SK-N-SH (cell line): ENCODE measurements at regions not wholly inside any gene's neighbourhood (a gene's known extent, or its start where the extent isn't known, plus 50 kb on each side); places are given as distances from the start of the nearest gene placed in this dataset.

Source experiments
- CTCF ChIA-PET: fragments of 300-600, 350-600 bp; formaldehyde crosslinking; extraction: SDS; loops from one replicate; lab custom pipeline; 2021; lab: Yijun Ruan, JAX
- POLR2A ChIA-PET: fragments of 350-600 bp; sonication (Branson Sonifier 250); formaldehyde crosslinking; extraction: SDS; loops from one replicate; lab custom pipeline; 2020; ENCODE audit warnings: antibody characterized with exemption, inconsistent platforms; lab: Yijun Ruan, JAX
- DNase-seq: peaks from one replicate; pipeline ENCODE4 v3.0.0; 2012
- H2AFZ ChIP-seq: fragments of 200-600 bp; sonication (generic); 2 replicates; pipeline ENCODE4 v1.8.1; 2016; ENCODE audit warnings: antibody characterized with exemption, mild to moderate bottlenecking, low read depth
- H3F3A ChIP-seq: fragments of 200-600 bp; sonication (generic); replicated peaks from 2 replicates; pipeline ENCODE3; 2016; ENCODE audit warnings: antibody characterized with exemption, mild to moderate bottlenecking; ENCODE audit not compliant: insufficient read depth
- H3K27ac ChIP-seq, 2 experiments: fragments of 200-500 bp in 1 of 2; fragments of 200-600 bp in 1 of 2; sonication (Bioruptor generic) in 1 of 2; sonication (generic), shearing (Covaris generic) in 1 of 2; 2 replicates each; pipeline versions ENCODE4 v1.5.1 to v1.6.1; 2014 to 2016; ENCODE audit warnings: low read depth in 2 of 2, inconsistent platforms in 1 of 2, low read length in 1 of 2, mild to moderate bottlenecking in 1 of 2, mixed read lengths in 1 of 2
- H3K27me3 ChIP-seq: fragments of 200-600 bp; sonication (generic), shearing (Covaris generic); 2 replicates; pipeline ENCODE4 v1.6.1; 2016; ENCODE audit warnings: mixed run types; ENCODE audit not compliant: insufficient read depth
- H3K36me3 ChIP-seq, 2 experiments: fragments of 200-500 bp in 1 of 2; fragments of 200-600 bp in 1 of 2; sonication (Bioruptor generic) in 1 of 2; sonication (generic) in 1 of 2; replicated peaks in 1 of 2; 2 replicates each; pipeline versions ENCODE3 to v1.5.1; 2014 to 2016; ENCODE audit warnings: low read length in 1 of 2, mild to moderate bottlenecking in 1 of 2; ENCODE audit not compliant: insufficient read depth in 2 of 2, control insufficient read depth in 1 of 2
- H3K4me1 ChIP-seq, 2 experiments: fragments of 200-500 bp in 1 of 2; fragments of 200-600 bp in 1 of 2; sonication (Bioruptor generic) in 1 of 2; sonication (generic), shearing (Covaris generic) in 1 of 2; 2 replicates each; pipeline versions ENCODE4 v1.5.1 to v1.6.1; 2014 to 2016; ENCODE audit warnings: low read depth in 1 of 2, low read length in 1 of 2, mixed run types in 1 of 2; ENCODE audit not compliant: insufficient read depth in 2 of 2, control insufficient read depth in 1 of 2
- H3K4me2 ChIP-seq: fragments of 200-600 bp; sonication (generic), shearing (Covaris generic); 2 replicates; pipeline ENCODE4 v1.6.1; 2017; ENCODE audit warnings: mixed run types
- H3K4me3 ChIP-seq, 2 experiments: fragments of 200-500 bp in 1 of 2; fragments of 200-600 bp in 1 of 2; sonication (Bioruptor generic) in 1 of 2; sonication (generic), shearing (Covaris generic) in 1 of 2; 2 replicates each; pipeline versions ENCODE4 v1.5.1 to v1.8.1; 2014 to 2016; ENCODE audit warnings: low read depth in 2 of 2, inconsistent platforms in 1 of 2, low read length in 1 of 2, mild to moderate bottlenecking in 1 of 2, mixed read lengths in 1 of 2, moderate library complexity in 1 of 2
- H3K79me2 ChIP-seq: fragments of 200-600 bp; sonication (generic); 2 replicates; pipeline ENCODE4 v1.8.1; 2017; ENCODE audit warnings: mild to moderate bottlenecking; ENCODE audit not compliant: insufficient read depth
- H3K9ac ChIP-seq: fragments of 200-600 bp; sonication (generic); 2 replicates; pipeline ENCODE4 v1.6.1; 2017; ENCODE audit warnings: mixed run types
- H3K9me2 ChIP-seq: fragments of 200-600 bp; sonication (generic); 2 replicates; pipeline ENCODE4 v1.6.1; 2017; ENCODE audit warnings: mixed run types
- H3K9me3 ChIP-seq: fragments of 200-600 bp; sonication (generic); 2 replicates; pipeline ENCODE4 v1.6.1; 2017; ENCODE audit warnings: mixed run types, mild to moderate bottlenecking, moderate library complexity
- H4K20me1 ChIP-seq: fragments of 200-600 bp; sonication (generic); 2 replicates; pipeline ENCODE4 v1.6.1; 2017; ENCODE audit warnings: mild to moderate bottlenecking, mixed run types; ENCODE audit not compliant: insufficient read depth
- ELF1 ChIP-seq: IDR thresholded peaks from 2 replicates; pipeline ENCODE4 v1.4.0; 2012
- EP300 ChIP-seq, 2 experiments: IDR thresholded peaks; 2 replicates each; pipeline versions ENCODE4 v1.4.0 to v1.6.1; 2012; ENCODE audit warnings: borderline replicate concordance in 1 of 2, low read depth in 1 of 2, low read length in 1 of 2
- EZH2phosphoT487 ChIP-seq: fragments of 200-600 bp; sonication (generic); IDR thresholded peaks from 2 replicates; pipeline ENCODE4 v1.6.1; 2017; ENCODE audit warnings: low read depth, mixed run types, mild to moderate bottlenecking, antibody characterized with exemption, moderate library complexity, borderline replicate concordance
- FOSL2 ChIP-seq: IDR thresholded peaks from 2 replicates; pipeline ENCODE4 v1.4.0; 2012; ENCODE audit warnings: low read depth, mild to moderate bottlenecking, moderate library complexity, borderline replicate concordance
- FOXJ3 ChIP-seq: sonication (generic); formaldehyde crosslinking; IDR thresholded peaks from 2 replicates; pipeline ENCODE4 v1.5.1; 2020; ENCODE audit warnings: mild to moderate bottlenecking, missing genetic modification reagents
- FOXM1 ChIP-seq: IDR thresholded peaks from 2 replicates; pipeline ENCODE4 v1.4.0; 2012; ENCODE audit warnings: low read depth, mild to moderate bottlenecking
- GABPA ChIP-seq: IDR thresholded peaks from 2 replicates; pipeline ENCODE4 v1.4.0; 2012; ENCODE audit warnings: low read depth, mild to moderate bottlenecking
- GATA2 ChIP-seq: sonication (generic); formaldehyde crosslinking; IDR thresholded peaks from 2 replicates; pipeline ENCODE4 v1.5.0; 2020; ENCODE audit warnings: mild to moderate bottlenecking, missing genetic modification reagents
- JUND ChIP-seq: IDR thresholded peaks from 2 replicates; pipeline ENCODE4 v1.4.0; 2012
- MEF2A ChIP-seq: IDR thresholded peaks from 2 replicates; pipeline ENCODE4 v1.4.0; 2012; ENCODE audit warnings: low read depth, borderline replicate concordance
- NRF1 ChIP-seq: IDR thresholded peaks from 2 replicates; pipeline ENCODE4 v1.6.1; 2012; ENCODE audit warnings: low read depth, mild to moderate bottlenecking, low read length
- POLR2AphosphoS5 ChIP-seq: IDR thresholded peaks from 2 replicates; pipeline ENCODE4 v1.6.1; 2012; ENCODE audit warnings: low read depth, low read length
- RAD21 ChIP-seq: IDR thresholded peaks from 2 replicates; pipeline ENCODE4 v1.6.1; 2012; ENCODE audit warnings: mild to moderate bottlenecking, low read length
- RCOR1 ChIP-seq: fragments of 150-350 bp; IDR thresholded peaks from 2 replicates; pipeline ENCODE4 v1.6.1; 2017; ENCODE audit warnings: antibody characterized with exemption, low read length
- RXRA ChIP-seq: IDR thresholded peaks from 2 replicates; pipeline ENCODE4 v1.4.0; 2012; ENCODE audit warnings: low read depth, mild to moderate bottlenecking, borderline replicate concordance
- SIN3A ChIP-seq: IDR thresholded peaks from 2 replicates; pipeline ENCODE4 v1.6.1; 2012; ENCODE audit warnings: low read depth, mild to moderate bottlenecking, low read length, moderate library complexity, borderline replicate concordance
- SMC3 ChIP-seq: IDR thresholded peaks from 2 replicates; pipeline ENCODE4 v1.6.1; 2012; ENCODE audit warnings: low read depth, low read length, improper control_type of control experiment
- TAF1 ChIP-seq: IDR thresholded peaks from 2 replicates; pipeline ENCODE4 v1.6.1; 2012; ENCODE audit warnings: low read depth, mild to moderate bottlenecking, low read length, moderate library complexity, borderline replicate concordance
- TCF12 ChIP-seq: IDR thresholded peaks from 2 replicates; pipeline ENCODE4 v1.4.0; 2012
- TEAD4 ChIP-seq: IDR thresholded peaks from 2 replicates; pipeline ENCODE4 v1.4.0; 2012; ENCODE audit warnings: mild to moderate bottlenecking, borderline replicate concordance; ENCODE audit not compliant: insufficient read depth
- USF1 ChIP-seq: IDR thresholded peaks from 2 replicates; pipeline ENCODE4 v1.4.0; 2012; ENCODE audit warnings: low read depth, borderline replicate concordance
- whole genome bisulfite sequencing: methylation state at CpG from one replicate; pipeline ENCODE4 v1.1.6; 2017; ENCODE audit warnings: low lambda C conversion rate; 5-methylcytosine and 5-hydroxymethylcytosine counted together
- TF ChIP-seq, protein P1 (sequence below): IDR thresholded peaks from 2 replicates; pipeline ENCODE4; 2012
- TF ChIP-seq, protein P2 (sequence below): fragments of 150-350 bp; IDR thresholded peaks from 2 replicates; pipeline ENCODE4 v1.6.1; 2017; ENCODE audit warnings: antibody characterized with exemption, low read length, low read depth, borderline replicate concordance

- WGBS, result 6% methylated on average over 1 of the region's 1 CpG
- no peaks in the 10 kb centered on the region; the same call in 1 of the 2 replicates for H3K27me3 ChIP-seq
- CTCF ChIA-PET, result no interaction called here
Observed at GRCh38 chr7:34449765-34450164, 208.3 kb upstream of the NPSR1 start.

GRCh38 chr7:34451183-34451582, 206.8 kb upstream of the NPSR1 start:
- Histone ChIP-seq H3K79me2 (no peaks in the 10 kb centered on the region), H3K9ac (no peak overlapping the region), H3F3A (peaks cover 23% of the 10 kb centered on the region), H3K4me2 (no peak overlapping the region), H3K4me3 (no peak overlapping the region), H3K27me3 (no peaks in the 10 kb centered on the region; the same call in 1 of the 2 replicates), H3K4me1 (no peaks in the 10 kb centered on the region; a peak in 2 of 4 replicates), H3K9me3 (no peaks in the 10 kb centered on the region), H2AFZ (no peak overlapping the region), H4K20me1 (no peaks in the 10 kb centered on the region), H3K9me2 (no peaks in the 10 kb centered on the region; the same call in 1 of the 2 replicates), H3K36me3 (no peaks in the 10 kb centered on the region), H3K27ac (no peak overlapping the region; a peak in 1 of 4 replicates)
- WGBS, result 25% methylated on average over 1 of the region's 1 CpG
- TF ChIP-seq USF1 (no peak), JUND (no peak), SIN3A (no peak), FOSL2 (no peak), MEF2A (no peak), NRF1 (no peak), GATA2 (CRISPR knock-in tag) (no peak), TCF12 (no peak), RXRA (no peak), RAD21 (no peak)
- TF ChIP-seq, protein P1, sequence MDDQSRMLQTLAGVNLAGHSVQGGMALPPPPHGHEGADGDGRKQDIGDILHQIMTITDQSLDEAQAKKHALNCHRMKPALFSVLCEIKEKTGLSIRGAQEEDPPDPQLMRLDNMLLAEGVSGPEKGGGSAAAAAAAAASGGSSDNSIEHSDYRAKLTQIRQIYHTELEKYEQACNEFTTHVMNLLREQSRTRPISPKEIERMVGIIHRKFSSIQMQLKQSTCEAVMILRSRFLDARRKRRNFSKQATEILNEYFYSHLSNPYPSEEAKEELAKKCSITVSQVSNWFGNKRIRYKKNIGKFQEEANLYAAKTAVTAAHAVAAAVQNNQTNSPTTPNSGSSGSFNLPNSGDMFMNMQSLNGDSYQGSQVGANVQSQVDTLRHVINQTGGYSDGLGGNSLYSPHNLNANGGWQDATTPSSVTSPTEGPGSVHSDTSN, result no peak
- CTCF ChIA-PET, result interaction anchor here (1.5 kb wide), 1 partner anchor 130 kb away, joined by 6 read pairs; no protein-coding TSS in a partner anchor
- POLR2A ChIA-PET, result no interaction called here
- DNase-seq, result no peak

More at GRCh38 chr7:34449765-34450164, 208.3 kb upstream of the NPSR1 start:
- no peaks in the 10 kb centered on the region for H3K9me3 ChIP-seq
- H3K79me2 ChIP-seq, result no peaks in the 10 kb centered on the region
- POLR2A ChIA-PET, result no interaction called here
- H3K27ac ChIP-seq, result no peak overlapping the region
- no peak overlapping the region for H3K4me2 ChIP-seq
- H3K9ac ChIP-seq, result no peak overlapping the region
- no peak overlapping the region for H2AFZ ChIP-seq
- H3K4me1 ChIP-seq, result no peaks in the 10 kb centered on the region; a peak in 2 of 4 replicates
- peaks cover 23% of the 10 kb centered on the region for H3F3A ChIP-seq
- H3K9me2 ChIP-seq, result no peaks in the 10 kb centered on the region; the same call in 1 of the 2 replicates
- H3K4me3 ChIP-seq, result no peak overlapping the region
- H3K36me3 ChIP-seq, result no peaks in the 10 kb centered on the region
- TF ChIP-seq FOSL2, result no peak
- TF ChIP-seq EP300 (IDR thresholded peaks at IDR 0.05; ENCODE audit: borderline replicate concordance in 1 of 2, low read depth in 1 of 2, low read length in 1 of 2), result no peak
- no peak for TF ChIP-seq RCOR1
- TF ChIP-seq SMC3, result no peak
- no peak for TF ChIP-seq FOXM1
- no peak for TF ChIP-seq FOXJ3 (CRISPR knock-in tag)
- no peak for TF ChIP-seq SIN3A
- no peak for TF ChIP-seq TCF12
- no peak for TF ChIP-seq GATA2 (CRISPR knock-in tag)
- TF ChIP-seq, protein P2, sequence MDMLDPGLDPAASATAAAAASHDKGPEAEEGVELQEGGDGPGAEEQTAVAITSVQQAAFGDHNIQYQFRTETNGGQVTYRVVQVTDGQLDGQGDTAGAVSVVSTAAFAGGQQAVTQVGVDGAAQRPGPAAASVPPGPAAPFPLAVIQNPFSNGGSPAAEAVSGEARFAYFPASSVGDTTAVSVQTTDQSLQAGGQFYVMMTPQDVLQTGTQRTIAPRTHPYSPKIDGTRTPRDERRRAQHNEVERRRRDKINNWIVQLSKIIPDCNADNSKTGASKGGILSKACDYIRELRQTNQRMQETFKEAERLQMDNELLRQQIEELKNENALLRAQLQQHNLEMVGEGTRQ, result no peak
- no peak for TF ChIP-seq POLR2AphosphoS5
- TF ChIP-seq TEAD4, result no peak
- no peak for TF ChIP-seq EZH2phosphoT487
- no peak for TF ChIP-seq ELF1
- TF ChIP-seq NRF1, result no peak
- TF ChIP-seq GABPA, result no peak
- TF ChIP-seq RAD21, result no peak
- TF ChIP-seq, protein P1, result no peak
- no peak for TF ChIP-seq TAF1
- no peak for TF ChIP-seq RXRA
- DNase-seq, result no peak
- no peaks in the 10 kb centered on the region for H4K20me1 ChIP-seq
